Heart left ventricle (tissue), 13 donors: ENCODE measurements at regions not wholly inside any gene's neighbourhood (a gene's known extent, or its start where the extent isn't known, plus 50 kb on each side); places are given as distances from the start of the nearest gene placed in this dataset.
"Not testable (repeated sequence)": the region's sequence is repeated elsewhere in the genome, so short reads cannot be mapped to it uniquely, and the experiment has no call there.

Experiments
- CTCF ChIP-seq, 12 donors: fragments of 200-600 bp; sonication (generic) in 4 of 12; IDR thresholded peaks; one replicate each; pipeline versions ENCODE4 v1.5.0 to v1.8.0; 2018 to 2022; ENCODE audit warnings: antibody characterized with exemption in 12 of 12, mild to moderate bottlenecking in 5 of 12
- POLR2A ChIP-seq, 2 donors: fragments of 450-650 bp; IDR thresholded peaks; one replicate each; pipeline ENCODE4 v1.6.1; 2017; ENCODE audit warnings: antibody characterized with exemption in 2 of 2, mild to moderate bottlenecking in 2 of 2, moderate library complexity in 2 of 2
- donor health status: ischemic (EF 13 %, LVEDD 7.1; RV severe dilation, severe dysfunction).
- donor health status: DM: no; HTN: yes; CAD: no.
- donor health status: DM: no; HTN: no; CAD: no.
- donor health status: ischemic (EF 25% LVEDD 6.9; RV normal size, moderate dysfunction).
- donor health status: ischemic (EF 25% LVEDD 5.7; RV mildly dilated, moderate dysfunction).
- donor health status: ischemic (EF 35%, LVEDD 5.7; RV mildly dilated, moderate dysfunction).
- donor health status: nonischemic (EF 11% LVEDD 7.7; RV severe dilation, severe dysfunction).
- donor health status: DM: yes; HTN: yes; CAD: no.
- donor health status: PGD.
- donor health status: ischemic (EF 29% LVEDD 5.4; RV normal size, mild dysfunction).
- donor health status: nonischemic (EF 23%, LVEDD 6.1; RV moderate dilation, normal function).

- not testable (repeated sequence) for TF ChIP-seq CTCF, POLR2A (IDR thresholded peaks at IDR 0.05)
Measured at GRCh38 chr12:9447791-9448614, 159.7 kb downstream of the KLRB1 start.
